Amniotic epithelial cell (primary cell): ENCODE measurements at regions not wholly inside any gene's neighbourhood (a gene's known extent, or its start where the extent isn't known, plus 50 kb on each side); places are given as distances from the start of the nearest gene placed in this dataset.

Experiments
- DNase-seq: peaks from one replicate; pipeline ENCODE4 v3.0.0-alpha.2; 2010; ENCODE audit warnings: low read depth

GRCh38 chr7:116614499-116615262 lies 57.3 kb upstream of the MET start:
- DNase-seq: no peak

GRCh38 chr7:116616555-116617059 lies 55.4 kb upstream of the MET start:
- DNase-seq: peak; percentile 50

GRCh38 chr7:116617878-116618277 lies 54.1 kb upstream of the MET start:
- no peak for DNase-seq

GRCh38 chr7:116618338-116619128 lies 53.5 kb upstream of the MET start:
- no peak for DNase-seq

GRCh38 chr7:116621649-116622048 lies 50.3 kb upstream of the MET start:
- DNase-seq: no peak
